Smooth muscle cell (in vitro differentiated cells): ENCODE measurements at regions not wholly inside any gene's neighbourhood (a gene's known extent, or its start where the extent isn't known, plus 50 kb on each side); places are given as distances from the start of the nearest gene placed in this dataset.

Experiments used
- DNase-seq: peaks from one replicate; lab custom pipeline; 2025; ENCODE audit not compliant: unreplicated experiment; lab: John Stamatoyannopoulos, UW
- H2AFZ ChIP-seq: fragments of 200-600 bp; sonication (generic); 2 replicates; pipeline ENCODE4 v1.6.0; 2016; ENCODE audit warnings: antibody characterized with exemption, low read depth, mild to moderate bottlenecking
- H3F3A ChIP-seq: fragments of 200-600 bp; sonication (generic); 2 replicates; pipeline ENCODE4 v1.6.0; 2017; ENCODE audit warnings: antibody characterized with exemption, low read depth
- H3K27ac ChIP-seq: fragments of 200-600 bp; sonication (generic); 2 replicates; pipeline ENCODE4 v1.5.1; 2016; ENCODE audit warnings: low read depth, mild to moderate bottlenecking
- H3K27me3 ChIP-seq: fragments of 200-600 bp; sonication (generic); 2 replicates; pipeline ENCODE4 v1.6.1; 2016; ENCODE audit warnings: low read depth, mild to moderate bottlenecking
- H3K36me3 ChIP-seq: fragments of 200-600 bp; sonication (generic); 2 replicates; pipeline ENCODE4 v1.5.1; 2016; ENCODE audit warnings: low read depth
- H3K4me1 ChIP-seq: fragments of 200-600 bp; sonication (generic); 2 replicates; pipeline ENCODE4 v1.5.1; 2016; ENCODE audit warnings: low read depth
- H3K4me2 ChIP-seq: fragments of 200-600 bp; sonication (generic); 2 replicates; pipeline ENCODE4 v1.6.0; 2016; ENCODE audit warnings: mild to moderate bottlenecking
- H3K4me3 ChIP-seq: fragments of 200-600 bp; sonication (generic); 2 replicates; pipeline ENCODE4 v1.5.1; 2016; ENCODE audit warnings: mild to moderate bottlenecking
- H3K79me2 ChIP-seq: fragments of 200-600 bp; sonication (generic); 2 replicates; pipeline ENCODE4 v1.6.0; 2016; ENCODE audit warnings: low read depth, mild to moderate bottlenecking
- H3K9ac ChIP-seq: fragments of 200-600 bp; sonication (generic); 2 replicates; pipeline ENCODE4 v1.6.0; 2016; ENCODE audit warnings: low read depth
- H3K9me3 ChIP-seq: fragments of 200-600 bp; sonication (generic); replicated peaks from 2 replicates; pipeline ENCODE4 v1.5.1; 2016; ENCODE audit warnings: low read depth
- H4K20me1 ChIP-seq: fragments of 200-600 bp; sonication (generic); 2 replicates; pipeline ENCODE4 v1.6.0; 2016; ENCODE audit warnings: low read depth
- WGBS: methylation state at CpG from one replicate; pipeline ENCODE4 v1.1.7; 2016; ENCODE audit warnings: low lambda C conversion rate; 5-methylcytosine and 5-hydroxymethylcytosine counted together
- TF ChIP-seq, protein P1 (sequence below): fragments of 200-600 bp; sonication (generic); IDR thresholded peaks from 2 replicates; pipeline ENCODE4 v1.5.1; 2017; ENCODE audit warnings: borderline replicate concordance, mild to moderate bottlenecking, antibody characterized with exemption; ENCODE audit not compliant: insufficient read depth, poor library complexity, severe bottlenecking

DNA sequence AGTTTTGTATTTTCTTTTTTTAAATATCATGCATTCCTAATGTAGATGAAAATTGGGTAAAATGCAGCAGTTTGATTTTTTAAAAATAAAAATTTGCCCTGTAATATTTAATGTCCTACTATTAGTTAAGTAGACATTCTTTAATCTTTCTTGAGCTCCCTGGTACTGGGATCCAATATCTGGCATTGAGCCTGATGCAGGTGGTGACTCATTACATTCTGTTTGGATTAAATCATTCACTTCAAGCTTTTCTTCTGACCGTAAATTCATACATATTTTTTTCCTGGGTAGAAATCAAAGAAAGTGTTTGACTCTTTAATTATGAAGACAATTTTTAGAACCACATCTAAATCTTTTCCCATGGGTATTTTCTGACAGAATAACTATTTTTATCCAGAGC is 768.8 kb upstream of the SLC35B3 start:
- TF ChIP-seq, protein P1, sequence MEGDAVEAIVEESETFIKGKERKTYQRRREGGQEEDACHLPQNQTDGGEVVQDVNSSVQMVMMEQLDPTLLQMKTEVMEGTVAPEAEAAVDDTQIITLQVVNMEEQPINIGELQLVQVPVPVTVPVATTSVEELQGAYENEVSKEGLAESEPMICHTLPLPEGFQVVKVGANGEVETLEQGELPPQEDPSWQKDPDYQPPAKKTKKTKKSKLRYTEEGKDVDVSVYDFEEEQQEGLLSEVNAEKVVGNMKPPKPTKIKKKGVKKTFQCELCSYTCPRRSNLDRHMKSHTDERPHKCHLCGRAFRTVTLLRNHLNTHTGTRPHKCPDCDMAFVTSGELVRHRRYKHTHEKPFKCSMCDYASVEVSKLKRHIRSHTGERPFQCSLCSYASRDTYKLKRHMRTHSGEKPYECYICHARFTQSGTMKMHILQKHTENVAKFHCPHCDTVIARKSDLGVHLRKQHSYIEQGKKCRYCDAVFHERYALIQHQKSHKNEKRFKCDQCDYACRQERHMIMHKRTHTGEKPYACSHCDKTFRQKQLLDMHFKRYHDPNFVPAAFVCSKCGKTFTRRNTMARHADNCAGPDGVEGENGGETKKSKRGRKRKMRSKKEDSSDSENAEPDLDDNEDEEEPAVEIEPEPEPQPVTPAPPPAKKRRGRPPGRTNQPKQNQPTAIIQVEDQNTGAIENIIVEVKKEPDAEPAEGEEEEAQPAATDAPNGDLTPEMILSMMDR = no peak
- H3K27me3 ChIP-seq = no peaks in the 10 kb centered on the region
- no peaks in the 10 kb centered on the region for H3K79me2 ChIP-seq
- H3K4me3 ChIP-seq = no peak overlapping the region
- no peaks in the 10 kb centered on the region for H4K20me1 ChIP-seq
- 59% methylated on average over 1 of the region's 1 CpG for WGBS
- no peak overlapping the region for H3K9ac ChIP-seq
- no peaks in the 10 kb centered on the region for H3K4me1 ChIP-seq
- H3K9me3 ChIP-seq = peaks cover 8% of the 10 kb centered on the region
- H3K36me3 ChIP-seq = no peaks in the 10 kb centered on the region
- no peaks in the 10 kb centered on the region for H3F3A ChIP-seq
- no peak overlapping the region for H2AFZ ChIP-seq
- H3K27ac ChIP-seq = no peak overlapping the region
- no peak for DNase-seq
- no peak overlapping the region for H3K4me2 ChIP-seq

DNA sequence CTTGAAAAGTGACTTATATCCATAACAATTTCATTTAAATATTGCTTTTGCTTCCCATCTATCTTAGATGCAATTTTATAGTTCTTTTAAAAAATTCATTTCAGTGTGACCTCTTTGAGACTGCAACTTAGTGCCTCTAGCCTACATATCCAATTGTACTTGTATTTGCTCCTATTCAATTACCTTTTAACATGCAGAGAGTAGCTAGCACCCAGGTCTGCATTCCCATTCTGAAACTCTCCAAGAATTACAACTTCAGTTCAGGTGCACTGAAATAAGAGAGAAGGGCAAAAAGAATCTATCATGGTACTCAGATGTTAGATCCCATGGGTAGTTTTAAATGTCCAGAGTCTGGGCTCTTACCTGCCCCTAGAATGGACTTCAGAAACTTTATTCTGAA is 765.4 kb upstream of the SLC35B3 start:
- Histone ChIP-seq H3K27ac (no peak overlapping the region), H3K9ac (no peak overlapping the region), H3K4me1 (no peaks in the 10 kb centered on the region), H3K9me3 (peaks cover 8% of the 10 kb centered on the region), H4K20me1 (no peaks in the 10 kb centered on the region), H3F3A (no peaks in the 10 kb centered on the region), H3K79me2 (no peaks in the 10 kb centered on the region), H3K27me3 (no peaks in the 10 kb centered on the region), H3K4me2 (no peak overlapping the region), H2AFZ (no peak overlapping the region), H3K36me3 (no peaks in the 10 kb centered on the region), H3K4me3 (no peak overlapping the region)
- no peak for DNase-seq
- TF ChIP-seq, protein P1 = no peak

DNA sequence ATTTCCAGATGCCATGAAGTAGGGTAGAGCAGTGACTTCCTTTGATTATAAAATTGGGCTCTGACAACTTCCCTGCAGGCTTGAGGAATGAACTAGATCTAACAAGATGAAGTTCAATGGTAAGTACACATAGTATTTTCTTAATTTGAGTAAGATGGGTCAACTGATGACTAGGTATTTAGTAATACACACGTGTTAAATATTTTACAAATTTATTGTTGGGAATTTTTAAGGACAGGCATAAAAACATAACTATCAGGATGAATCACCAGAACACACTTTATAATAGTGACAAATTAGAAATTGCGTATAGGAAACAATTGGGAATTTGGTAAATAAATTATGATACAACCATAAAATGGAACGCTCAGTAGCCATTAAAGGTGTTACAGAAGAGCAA is 762.4 kb upstream of the SLC35B3 start:
- no peaks in the 10 kb centered on the region for H3K9me3 ChIP-seq
- H3K9ac ChIP-seq = no peak overlapping the region
- no peaks in the 10 kb centered on the region for H3K4me1 ChIP-seq
- WGBS = 90% methylated on average over 3 of the region's 3 CpGs
- H3K27me3 ChIP-seq = no peaks in the 10 kb centered on the region
- H3K4me2 ChIP-seq = no peak overlapping the region
- TF ChIP-seq, protein P1 = no peak
- H3K27ac ChIP-seq = no peak overlapping the region
- no peak overlapping the region for H3K4me3 ChIP-seq
- H2AFZ ChIP-seq = no peak overlapping the region
- H3K79me2 ChIP-seq = no peaks in the 10 kb centered on the region
- no peaks in the 10 kb centered on the region for H3K36me3 ChIP-seq
- no peaks in the 10 kb centered on the region for H3F3A ChIP-seq
- no peaks in the 10 kb centered on the region for H4K20me1 ChIP-seq
- DNase-seq = no peak

DNA sequence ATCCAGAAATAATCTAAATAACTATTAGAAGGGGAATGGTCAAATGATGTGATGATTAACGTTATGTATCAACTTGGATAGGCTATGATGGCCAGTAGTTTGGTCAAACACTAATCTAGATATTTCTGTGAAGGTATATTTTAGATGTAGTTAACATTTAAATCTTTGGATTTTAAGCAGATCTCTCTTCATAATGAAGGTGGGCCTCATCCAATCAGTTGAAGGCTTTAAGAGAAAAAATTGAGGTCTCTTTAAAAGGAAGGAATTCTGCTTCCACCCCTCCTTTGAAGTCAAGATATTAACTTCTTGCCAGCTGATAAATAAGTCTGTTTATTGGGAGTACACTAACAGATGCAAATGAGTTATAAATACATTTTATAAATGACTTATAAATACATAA is 760.0 kb upstream of the SLC35B3 start:
- Histone ChIP-seq H3K36me3 (no peaks in the 10 kb centered on the region), H2AFZ (no peak overlapping the region), H3F3A (no peaks in the 10 kb centered on the region), H3K4me2 (no peak overlapping the region), H3K4me3 (no peak overlapping the region), H3K27me3 (no peaks in the 10 kb centered on the region), H4K20me1 (no peaks in the 10 kb centered on the region), H3K9ac (no peak overlapping the region), H3K4me1 (no peaks in the 10 kb centered on the region), H3K27ac (no peak overlapping the region), H3K9me3 (no peaks in the 10 kb centered on the region), H3K79me2 (no peaks in the 10 kb centered on the region)
- DNase-seq = no peak
- TF ChIP-seq, protein P1 = no peak
- WGBS = 81% methylated on average over 1 of the region's 1 CpG
